A549 (cell line): ENCODE measurements at regions not wholly inside any gene's neighbourhood (a gene's known extent, or its start where the extent isn't known, plus 50 kb on each side); places are given as distances from the start of the nearest gene placed in this dataset.

Experiments
- ATAC-seq, 2 experiments: fragments of 200-7000 bp in 1 of 2; fragments of >200 bp in 1 of 2; cut with Nextera tagmentation in 1 of 2; cut with Tn5 transposase in 1 of 2; 3 replicates each; pipeline versions ENCODE4 v1.8.0 to v1.9.1; 2018 to 2020; ENCODE audit warnings: mild to moderate bottlenecking in 1 of 2, moderate library complexity in 1 of 2
- CTCF ChIA-PET: fragments of 300-600 bp; sonication (Branson Sonifier 250); formaldehyde crosslinking; extraction: SDS; loops from one replicate; lab custom pipeline; 2021; ENCODE audit warnings: antibody characterized with exemption, inconsistent platforms; lab: Yijun Ruan, JAX
- POLR2A ChIA-PET: fragments of 350-600 bp; formaldehyde crosslinking; extraction: SDS; loops from one replicate; lab custom pipeline; 2021; ENCODE audit warnings: antibody characterized with exemption, inconsistent platforms; lab: Yijun Ruan, JAX
- DNase-seq, 2 experiments: peaks; one replicate each; pipeline versions ENCODE4 v3.0.0 to v3.0.0-alpha.2; 2011 to 2016; ENCODE audit warnings: low read depth in 1 of 2, low spot score in 1 of 2
- FAIRE-seq: peaks from 2 replicates; lab custom pipeline; 2011; peaks lifted over from hg19 to GRCh38; lab: Jason Lieb, UNC
- H3K27ac ChIP-seq, 2 experiments: fragments of >200 bp; sonication (Bioruptor Twin); formaldehyde crosslinking; 3 replicates each; pipeline ENCODE4 v1.5.1; 2016 to 2017
- H3K4me1 ChIP-seq: fragments of >200 bp; sonication (Bioruptor Twin); formaldehyde crosslinking; 3 replicates; pipeline ENCODE4 v1.6.1; 2016
- H3K4me2 ChIP-seq: fragments of >200 bp; sonication (Bioruptor Twin); formaldehyde crosslinking; 3 replicates; pipeline ENCODE4 v1.6.1; 2016
- H3K4me3 ChIP-seq: fragments of >200 bp; sonication (Bioruptor Twin); formaldehyde crosslinking; 3 replicates; pipeline ENCODE4 v1.5.1; 2016
- H3K9me3 ChIP-seq: fragments of >200 bp; sonication (Bioruptor Twin); formaldehyde crosslinking; 3 replicates; pipeline ENCODE4 v1.6.1; 2016
- BHLHE40 ChIP-seq: IDR thresholded peaks from 2 replicates; pipeline ENCODE4 v1.6.1; 2012; ENCODE audit warnings: low read depth, low read length, inconsistent platforms
- CHD2 ChIP-seq: fragments of 150-350 bp; IDR thresholded peaks from 2 replicates; pipeline ENCODE4 v1.6.1; 2014; ENCODE audit warnings: low read length; ENCODE audit not compliant: partially characterized antibody
- CHD4 ChIP-seq: fragments of 200-600 bp; sonication (generic); IDR thresholded peaks from 2 replicates; pipeline ENCODE4 v1.6.1; 2016; ENCODE audit warnings: antibody characterized with exemption, mild to moderate bottlenecking, borderline replicate concordance
- E2F6 ChIP-seq: IDR thresholded peaks from 2 replicates; pipeline ENCODE4 v1.6.1; 2012; ENCODE audit warnings: low read depth, borderline replicate concordance
- EHF ChIP-seq: fragments of 250-450 bp; sonication (Bioruptor Pico); IDR thresholded peaks from 2 replicates; pipeline ENCODE4 v1.5.0; 2020; ENCODE audit warnings: mild to moderate bottlenecking
- EP300 ChIP-seq, 2 experiments: fragments of >200 bp; sonication (Bioruptor Twin); formaldehyde crosslinking; IDR thresholded peaks; 2 replicates in 1 of 2; 3 replicates in 1 of 2; pipeline ENCODE4 v1.6.1; 2016 to 2017
- FOSL2 ChIP-seq, 2 experiments: fragments of 450-650 bp in 1 of 2; fragments of >200 bp in 1 of 2; sonication (Bioruptor Twin) in 1 of 2; formaldehyde crosslinking; IDR thresholded peaks; 2 replicates each; pipeline versions ENCODE4 v1.5.0 to v1.6.1; 2016 to 2020; ENCODE audit warnings: mild to moderate bottlenecking in 1 of 2, moderate library complexity in 1 of 2
- FOXS1 ChIP-seq: fragments of 250-450 bp; sonication (Bioruptor Pico); IDR thresholded peaks from 2 replicates; pipeline ENCODE4 v1.5.0; 2020; ENCODE audit warnings: mild to moderate bottlenecking, moderate library complexity
- GATA3 ChIP-seq: IDR thresholded peaks from 2 replicates; pipeline ENCODE4 v1.6.1; 2012; ENCODE audit warnings: borderline replicate concordance
- HDAC2 ChIP-seq: fragments of 200-600 bp; sonication (generic); IDR thresholded peaks from 2 replicates; pipeline ENCODE4 v1.6.1; 2016
- HEYL ChIP-seq: fragments of 250-450 bp; sonication (Bioruptor Pico); IDR thresholded peaks from 2 replicates; pipeline ENCODE4 v1.8.0; 2021; ENCODE audit warnings: mild to moderate bottlenecking, moderate library complexity
- HOXA7 ChIP-seq: fragments of 250-450 bp; sonication (Bioruptor Pico); IDR thresholded peaks from 2 replicates; pipeline ENCODE4 v1.5.0; 2020; ENCODE audit warnings: mild to moderate bottlenecking, moderate library complexity
- HOXB13 ChIP-seq: fragments of 250-450 bp; sonication (Bioruptor Pico); IDR thresholded peaks from 2 replicates; pipeline ENCODE4 v1.5.0; 2020; ENCODE audit warnings: low read depth, mild to moderate bottlenecking, moderate library complexity
- KDM1A ChIP-seq: fragments of 200-600 bp; sonication (generic); IDR thresholded peaks from 2 replicates; pipeline ENCODE4 v1.6.1; 2016; ENCODE audit warnings: low read depth, mild to moderate bottlenecking
- KDM5A ChIP-seq: fragments of 200-600 bp; sonication (generic); IDR thresholded peaks from 2 replicates; pipeline ENCODE4 v1.6.1; 2016; ENCODE audit warnings: antibody characterized with exemption, mild to moderate bottlenecking
- MAZ ChIP-seq: fragments of 150-350 bp; IDR thresholded peaks from 2 replicates; pipeline ENCODE4 v1.6.1; 2014; ENCODE audit warnings: antibody characterized with exemption, low read depth, low read length, borderline replicate concordance
- MYC ChIP-seq: IDR thresholded peaks from 2 replicates; pipeline ENCODE4 v1.6.1; 2012; ENCODE audit warnings: mild to moderate bottlenecking, inconsistent platforms, low read length, improper control_type of control experiment, borderline replicate concordance
- NPAS2 ChIP-seq: fragments of 250-450 bp; sonication (Bioruptor Pico); IDR thresholded peaks from 2 replicates; pipeline ENCODE4 v1.8.0; 2022; ENCODE audit warnings: mild to moderate bottlenecking, moderate library complexity, borderline replicate concordance
- PBX3 ChIP-seq: IDR thresholded peaks from 2 replicates; pipeline ENCODE4 v1.6.1; 2012
- PHF8 ChIP-seq: fragments of 200-600 bp; sonication (generic); IDR thresholded peaks from 2 replicates; pipeline ENCODE4 v1.6.1; 2016; ENCODE audit warnings: low read depth, mild to moderate bottlenecking, antibody characterized with exemption, moderate library complexity, borderline replicate concordance
- RAD21 ChIP-seq, 2 experiments: fragments of >200 bp in 1 of 2; sonication (Bioruptor Twin) in 1 of 2; formaldehyde crosslinking in 1 of 2; IDR thresholded peaks in 1 of 2; conservative IDR thresholded peaks in 1 of 2; 2 replicates in 1 of 2; 3 replicates in 1 of 2; pipeline ENCODE4 v1.6.1; 2012 to 2018; ENCODE audit warnings: inconsistent platforms in 1 of 2
- RARB ChIP-seq: fragments of 250-450 bp; sonication (Bioruptor Pico); IDR thresholded peaks from 2 replicates; pipeline ENCODE4 v1.8.0; 2021; ENCODE audit warnings: mild to moderate bottlenecking, moderate library complexity
- REST ChIP-seq: fragments of 200-600 bp; sonication (generic); IDR thresholded peaks from 2 replicates; pipeline ENCODE4 v1.6.1; 2016; ENCODE audit warnings: antibody characterized with exemption, mild to moderate bottlenecking, moderate library complexity
- SMC3 ChIP-seq: fragments of >200 bp; sonication (Bioruptor Twin); formaldehyde crosslinking; IDR thresholded peaks from 3 replicates; pipeline ENCODE4 v1.6.1; 2018; ENCODE audit warnings: inconsistent platforms
- WGBS: methylation state at CpG from one replicate; pipeline ENCODE4 v1.1.6; 2017; ENCODE audit errors: missing lambda C conversion rate; 5-methylcytosine and 5-hydroxymethylcytosine counted together

- no peak for FAIRE-seq
- CTCF ChIA-PET: no interaction called here
Measured at GRCh38 chr13:103514619-103515018, 448.4 kb upstream of the SLC10A2 start.

GRCh38 chr13:103514188-103514587, 448.0 kb upstream of the SLC10A2 start:
- ChIA-PET POLR2A (no interaction called here), CTCF (no interaction called here)
- DNase-seq (no peak), ATAC-seq (no peak), FAIRE-seq (no peak)
- Histone ChIP-seq H3K27ac (no peak overlapping the region), H3K4me1 (peaks cover 11% of the 10 kb centered on the region; the same call in 2 of the 3 replicates), H3K4me3 (no peak overlapping the region), H3K9me3 (no peaks in the 10 kb centered on the region), H3K4me2 (no peak overlapping the region)
- TF ChIP-seq FOXS1 (no peak), CHD4 (no peak), GATA3 (no peak), CHD2 (no peak), EHF (no peak), EP300 (IDR thresholded peaks at IDR 0.05) (no peak), BHLHE40 (no peak), NPAS2 (CRISPR knock-in tag) (no peak), FOSL2 (IDR thresholded peaks at IDR 0.05) (no peak), FOSL2 (CRISPR knock-in tag; IDR thresholded peaks at IDR 0.05) (no peak), SMC3 (no peak), HEYL (no peak), E2F6 (no peak), MAZ (no peak)
- WGBS: 91% methylated on average over 1 of the region's 1 CpG

More at GRCh38 chr13:103514619-103515018, 448.4 kb upstream of the SLC10A2 start:
- ATAC-seq (no peak), DNase-seq (no peak)
- Histone ChIP-seq H3K4me1 (peaks cover 11% of the 10 kb centered on the region; the same call in 2 of the 3 replicates), H3K4me2 (no peak overlapping the region), H3K9me3 (no peaks in the 10 kb centered on the region), H3K27ac (no peak overlapping the region), H3K4me3 (no peak overlapping the region)
- 59% methylated on average over 2 of the region's 2 CpGs for WGBS
- POLR2A ChIA-PET: no interaction called here
- TF ChIP-seq MYC (no peak), HOXA7 (CRISPR knock-in tag) (no peak), HEYL (no peak), PBX3 (no peak), HDAC2 (no peak), RAD21 (conservative IDR thresholded peaks at IDR 0.05 in 1 of 2, IDR thresholded peaks at IDR 0.05 in 1 of 2) (no peak), EP300 (IDR thresholded peaks at IDR 0.05) (no peak), PHF8 (no peak), REST (no peak), FOSL2 (IDR thresholded peaks at IDR 0.05) (no peak), FOSL2 (CRISPR knock-in tag; IDR thresholded peaks at IDR 0.05) (no peak), NPAS2 (CRISPR knock-in tag) (no peak), GATA3 (no peak), KDM1A (no peak), HOXB13 (CRISPR knock-in tag) (no peak), EHF (no peak), RARB (CRISPR knock-in tag) (no peak), KDM5A (no peak), SMC3 (no peak)
